Activated T-cell treated with anti-CD3 and anti-CD28 coated beads for 48 hours (primary cell): ENCODE measurements at regions not wholly inside any gene's neighbourhood (a gene's known extent, or its start where the extent isn't known, plus 50 kb on each side); places are given as distances from the start of the nearest gene placed in this dataset.
"Not testable (repeated sequence)": the region's sequence is repeated elsewhere in the genome, so short reads cannot be mapped to it uniquely, and the experiment has no call there.

ENCODE experiments used
- DNase-seq: peaks from one replicate; pipeline ENCODE4 v3.0.0-alpha.2; 2020; ENCODE audit warnings: low read depth

DNA sequence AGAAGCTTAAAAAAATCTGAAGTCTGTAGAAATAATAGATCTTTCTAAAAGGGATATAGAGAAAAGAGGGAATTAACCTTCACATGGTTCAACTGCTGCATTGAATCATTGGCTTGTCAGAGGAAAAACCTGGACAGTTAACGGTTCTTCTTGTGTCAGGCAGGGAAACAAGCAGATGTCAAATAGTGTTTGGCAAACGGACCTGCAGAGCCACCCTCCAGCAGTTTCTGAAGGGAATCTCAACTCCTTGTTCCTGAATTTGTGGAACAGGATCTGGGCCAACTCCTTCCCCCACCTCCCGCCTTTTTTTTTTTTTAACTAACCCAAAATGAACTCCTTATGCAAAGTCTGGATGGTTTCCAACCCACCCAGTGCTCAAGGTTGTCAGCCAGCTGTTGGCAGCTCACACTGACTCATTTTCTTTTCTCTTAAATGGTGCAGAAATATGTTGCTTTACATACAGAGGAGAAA, 187.3 kb downstream of the CAND1 start:
- no peak for DNase-seq

DNA sequence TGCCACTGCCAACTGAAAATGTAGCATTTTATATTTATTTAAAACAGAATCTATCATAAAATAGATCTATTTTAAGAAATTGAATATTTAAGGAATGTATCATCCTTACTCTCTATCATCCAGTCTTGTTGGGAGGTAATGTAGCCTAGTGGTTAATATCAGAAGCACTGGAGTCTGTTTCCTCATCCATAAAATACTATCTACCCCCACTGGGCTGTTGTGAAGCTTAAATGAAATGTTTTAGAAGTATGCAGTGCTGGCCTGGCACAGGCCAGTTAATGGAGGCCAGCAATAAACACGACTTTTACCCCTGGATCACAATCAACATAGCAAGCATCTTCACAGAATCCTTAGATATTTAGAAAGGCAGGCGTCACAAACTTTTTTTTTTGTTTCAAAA, 188.0 kb downstream of the CAND1 start:
- no peak for DNase-seq

DNA sequence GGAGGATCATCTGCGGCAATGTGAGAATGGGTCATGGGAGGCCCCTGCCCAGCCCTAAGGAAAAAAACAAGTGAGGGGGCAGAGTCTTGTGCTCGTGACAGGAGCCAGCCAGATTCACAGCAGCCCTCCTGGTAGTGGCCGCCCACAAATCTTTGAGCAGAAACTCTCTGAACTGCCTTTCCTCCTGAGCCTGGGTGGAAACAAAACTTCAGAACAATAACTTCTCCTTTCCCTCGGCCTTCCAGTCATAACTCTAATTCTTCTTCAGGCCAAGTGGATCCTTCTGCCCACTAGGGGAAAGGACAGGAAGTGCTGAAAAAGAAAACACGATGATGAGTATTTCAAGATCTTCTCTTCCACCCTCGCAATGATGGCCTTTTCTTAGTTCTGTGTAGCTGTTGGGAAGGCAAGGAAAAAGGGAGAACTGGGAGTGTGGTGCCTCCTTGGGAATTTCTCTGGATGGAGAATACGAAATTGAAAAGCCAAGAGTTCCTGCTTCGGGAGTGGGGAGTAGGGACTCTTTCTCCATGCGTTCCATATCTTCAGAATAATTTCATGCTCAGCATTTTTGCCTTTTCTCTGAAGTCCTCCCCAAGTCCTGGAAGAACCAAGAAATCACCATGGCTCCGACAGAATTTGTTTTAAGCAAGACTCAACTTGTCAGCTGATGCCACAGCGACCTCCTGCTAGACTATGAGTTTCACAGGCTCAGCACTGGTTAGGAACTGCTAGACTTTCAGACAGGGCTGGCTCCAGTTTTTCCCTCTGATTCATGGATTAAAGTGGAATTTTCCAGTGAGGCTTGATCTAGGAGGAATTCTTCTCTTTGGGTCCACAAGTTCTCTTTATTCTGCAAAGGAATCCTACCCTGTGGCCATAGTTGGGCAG, 188.9 kb downstream of the CAND1 start:
- DNase-seq: no peak

DNA sequence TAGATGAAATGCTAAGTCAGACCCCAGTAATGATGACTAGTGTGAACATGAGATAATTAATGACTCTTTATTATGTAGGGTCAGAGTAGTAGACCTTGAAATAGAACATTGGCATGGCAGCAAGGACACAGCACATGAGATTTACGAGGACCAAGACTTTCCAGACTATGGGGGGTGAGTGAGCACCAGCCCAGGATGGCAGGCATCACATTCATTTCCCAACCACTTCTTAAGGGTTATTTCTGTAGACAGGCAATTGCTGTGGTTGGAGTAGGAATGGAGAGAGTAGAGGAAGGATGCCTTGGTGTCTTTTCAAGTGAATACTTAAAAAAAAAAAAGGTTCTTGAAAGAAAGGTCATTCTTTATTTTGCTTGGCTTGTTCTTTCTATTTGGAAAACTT, 189.4 kb upstream of the DYRK2 start:
- no peak for DNase-seq

DNA sequence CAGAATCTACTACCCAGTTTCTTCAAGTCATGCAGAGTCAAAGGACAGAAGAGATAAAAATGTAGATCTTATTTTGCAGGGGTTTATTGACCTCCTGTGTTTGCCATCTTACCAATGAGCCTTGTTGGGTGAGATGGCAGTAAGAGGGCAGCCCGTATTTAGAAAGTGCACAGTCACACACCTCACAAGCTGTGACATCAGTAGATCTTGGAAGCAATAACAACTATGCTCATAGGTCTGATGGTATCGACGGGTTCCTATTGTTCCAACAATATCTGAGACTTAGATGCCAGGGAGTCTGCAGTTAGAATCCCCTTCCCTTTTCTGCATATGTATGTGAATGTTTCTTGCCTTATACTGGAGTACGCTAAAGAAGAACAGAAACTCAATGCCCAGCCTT, 189.0 kb upstream of the DYRK2 start:
- no peak for DNase-seq

DNA sequence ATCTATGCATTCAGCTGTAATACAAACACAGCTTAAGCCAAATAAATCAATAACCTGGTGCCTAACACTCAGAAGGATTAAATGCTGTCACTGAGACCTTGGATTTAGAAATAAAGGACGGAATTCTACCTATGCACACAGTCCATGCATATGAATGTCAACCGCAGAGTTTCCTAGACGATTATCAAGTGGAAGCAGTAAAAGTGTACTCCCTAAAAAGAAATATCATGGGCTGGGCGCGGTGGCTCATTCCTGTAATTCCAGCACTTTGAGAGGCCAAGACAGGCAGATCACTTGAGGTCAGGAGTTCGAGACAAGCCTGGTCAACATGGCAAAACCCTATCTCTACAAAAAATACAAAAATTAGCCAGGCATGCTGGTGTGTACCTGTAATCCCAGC, 188.2 kb upstream of the DYRK2 start:
- no peak for DNase-seq

DNA sequence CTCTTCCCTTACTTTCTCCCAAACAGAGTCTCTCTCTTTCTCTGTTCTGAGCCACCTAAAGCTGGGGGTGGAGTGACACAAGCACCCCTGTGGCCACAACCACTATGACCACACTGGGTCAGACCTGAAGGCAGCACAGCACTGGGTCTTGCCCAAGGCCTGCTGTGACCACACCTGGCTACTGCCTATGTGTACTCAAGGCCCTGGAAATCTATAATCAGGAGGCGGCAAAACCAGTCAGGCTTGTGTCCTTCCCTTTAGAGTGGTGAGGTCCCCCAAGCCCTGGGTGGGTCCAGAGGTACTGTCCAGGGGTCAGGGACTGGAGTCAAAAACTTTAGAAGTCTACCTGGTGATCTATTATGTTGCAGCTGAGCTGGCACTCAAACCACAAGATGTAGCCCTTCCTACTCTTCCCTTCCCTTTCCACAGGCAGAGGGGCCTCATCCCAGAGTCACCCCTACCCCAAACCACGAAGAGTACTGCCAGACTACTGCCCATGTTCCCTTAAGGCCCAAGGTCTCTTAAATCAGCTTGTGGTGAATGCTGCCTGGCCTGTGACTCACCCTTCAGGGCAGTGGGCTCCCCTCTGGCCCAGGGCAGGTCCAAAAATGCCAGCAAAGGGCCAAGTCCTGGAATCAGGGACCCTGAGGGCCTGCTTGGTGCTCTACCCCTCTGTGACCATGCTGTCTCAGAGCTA, 179.8 kb upstream of the DYRK2 start:
- DNase-seq: no peak

DNA sequence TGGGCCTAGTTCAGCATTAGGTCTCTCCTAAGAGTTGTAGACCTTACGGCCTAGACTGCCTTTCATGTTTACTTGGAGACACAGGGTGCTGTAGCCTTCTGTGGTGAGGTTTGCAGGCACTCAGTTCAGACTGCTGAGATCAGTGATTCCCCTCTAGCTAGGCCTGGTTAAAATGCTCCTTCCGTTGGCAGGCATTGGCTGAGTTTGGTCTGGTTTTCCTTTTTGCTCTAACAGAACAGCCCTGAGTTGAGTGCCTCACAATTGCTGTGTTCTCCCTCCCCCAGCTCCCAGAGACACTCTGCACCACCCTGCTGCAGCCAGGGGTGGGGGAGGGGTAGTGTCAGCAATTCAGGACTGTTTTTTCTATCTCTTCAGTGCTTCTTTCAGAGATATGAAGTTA, 178.9 kb upstream of the DYRK2 start:
- no peak for DNase-seq

DNA sequence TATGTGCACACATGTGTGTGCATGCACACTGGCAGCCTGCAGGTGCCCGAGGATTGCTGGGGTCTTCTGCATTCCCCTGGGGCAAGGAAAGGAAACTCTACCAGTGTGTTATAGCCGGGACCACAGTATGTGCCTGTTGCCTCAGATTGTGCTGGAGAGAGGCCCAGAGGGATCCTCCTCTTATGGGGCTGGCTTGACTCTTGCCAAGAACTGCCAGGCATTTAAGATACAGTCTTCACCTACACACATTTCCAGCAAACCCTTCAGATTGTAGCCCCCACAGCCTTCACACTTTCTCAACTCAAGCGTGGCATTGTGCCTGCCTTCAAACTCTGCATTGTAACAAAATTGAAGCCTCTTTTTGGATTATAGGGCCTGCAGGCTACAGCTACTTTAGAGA, 176.7 kb upstream of the DYRK2 start:
- no peak for DNase-seq

DNA sequence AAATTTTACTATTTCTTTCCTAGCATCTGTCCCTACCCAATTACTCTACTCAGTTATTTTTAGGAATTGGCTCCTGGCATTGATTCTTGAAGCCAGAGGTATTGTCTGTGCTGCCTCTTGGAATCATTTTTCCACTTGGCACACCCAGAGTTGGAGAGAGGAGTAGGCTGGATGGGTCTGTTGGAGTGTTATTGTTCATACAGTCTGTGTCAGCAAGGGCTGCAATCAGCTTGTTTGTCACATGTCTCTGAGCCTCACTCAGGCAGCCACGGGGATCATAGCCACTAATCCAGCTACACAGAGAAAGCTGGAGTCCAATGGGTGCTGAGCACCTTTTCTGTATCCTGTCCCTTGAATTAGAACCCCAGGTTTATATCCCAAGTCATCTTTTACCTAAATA, 176.0 kb upstream of the DYRK2 start:
- no peak for DNase-seq

DNA sequence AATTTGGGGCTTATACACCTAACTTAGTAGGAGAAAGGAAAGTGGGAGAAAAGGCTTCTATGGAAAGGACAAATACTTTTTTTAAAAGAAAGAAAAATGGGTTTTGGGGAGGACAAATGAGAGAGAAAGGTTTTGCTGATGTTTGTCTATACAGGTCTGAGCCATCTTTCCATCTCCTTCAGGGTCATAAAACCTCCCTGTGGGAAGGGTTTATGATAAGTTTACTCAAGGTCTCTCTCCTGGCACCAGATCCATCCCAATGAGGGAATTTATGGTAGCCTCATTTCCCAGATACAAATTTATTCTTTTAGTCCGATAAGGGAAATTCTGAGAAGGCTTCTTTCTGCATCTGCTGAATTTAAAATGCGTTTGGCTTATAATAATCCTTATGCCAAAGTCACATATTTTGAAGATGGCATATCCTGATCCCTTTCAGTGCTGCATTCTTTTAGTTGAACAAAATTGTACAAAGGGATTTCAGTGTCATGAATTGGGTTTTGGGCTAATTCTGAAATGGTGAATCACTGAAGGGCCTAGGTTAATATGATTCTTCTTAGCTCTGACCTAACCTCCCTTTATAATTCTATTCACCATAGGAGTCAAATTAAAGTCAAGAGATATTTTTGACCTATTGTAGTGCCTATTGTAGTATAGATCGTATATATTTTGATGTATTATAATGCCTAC, 173.5 kb upstream of the DYRK2 start:
- DNase-seq: no peak

DNA sequence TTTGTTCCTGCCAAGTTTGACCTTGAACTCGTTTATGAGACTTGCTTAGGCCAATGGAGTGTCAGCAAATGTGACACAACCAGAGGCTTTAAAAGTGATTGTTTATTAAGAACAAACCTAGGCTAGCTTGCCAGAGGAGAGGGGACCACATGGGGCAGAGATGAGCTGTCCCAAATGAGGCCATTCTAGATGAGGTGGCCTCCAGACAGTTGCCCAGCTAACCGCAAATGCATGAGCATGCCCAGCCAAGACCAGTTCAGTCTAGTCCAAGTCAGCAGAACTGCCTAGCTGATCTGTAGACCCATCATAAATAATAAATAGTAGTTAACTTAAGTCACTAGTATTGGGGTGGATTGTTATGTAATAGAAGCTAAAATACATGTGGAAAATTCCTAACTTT, 172.8 kb upstream of the DYRK2 start:
- no peak for DNase-seq

DNA sequence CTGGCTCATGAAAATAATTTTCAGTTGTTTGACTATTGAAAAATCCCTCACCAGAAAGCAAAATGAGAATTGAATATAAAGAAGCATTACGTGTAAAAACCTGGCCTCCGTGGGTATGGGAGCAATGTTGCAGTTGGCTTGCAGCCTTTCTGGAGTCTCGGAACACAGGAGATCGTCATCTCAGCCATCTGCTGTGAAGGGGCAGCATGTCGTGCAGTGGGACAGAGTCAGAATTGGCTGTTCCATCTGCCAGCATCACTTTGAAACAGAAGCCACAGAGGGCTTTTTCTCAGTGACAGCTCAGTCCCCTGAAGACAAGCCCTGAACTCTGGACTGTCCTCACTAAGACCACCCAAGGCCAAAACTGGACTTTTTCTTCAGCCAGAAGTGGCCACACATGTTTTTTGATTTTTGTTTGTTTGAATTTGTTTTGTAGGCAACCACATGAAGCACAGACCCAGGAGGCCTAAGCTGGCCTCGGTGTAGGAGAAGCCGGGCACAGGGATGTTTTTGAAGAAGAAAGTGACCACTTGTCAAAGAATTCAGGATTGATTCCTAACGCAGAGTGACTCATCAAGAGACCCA, 170.8 kb upstream of the DYRK2 start:
- no peak for DNase-seq

DNA sequence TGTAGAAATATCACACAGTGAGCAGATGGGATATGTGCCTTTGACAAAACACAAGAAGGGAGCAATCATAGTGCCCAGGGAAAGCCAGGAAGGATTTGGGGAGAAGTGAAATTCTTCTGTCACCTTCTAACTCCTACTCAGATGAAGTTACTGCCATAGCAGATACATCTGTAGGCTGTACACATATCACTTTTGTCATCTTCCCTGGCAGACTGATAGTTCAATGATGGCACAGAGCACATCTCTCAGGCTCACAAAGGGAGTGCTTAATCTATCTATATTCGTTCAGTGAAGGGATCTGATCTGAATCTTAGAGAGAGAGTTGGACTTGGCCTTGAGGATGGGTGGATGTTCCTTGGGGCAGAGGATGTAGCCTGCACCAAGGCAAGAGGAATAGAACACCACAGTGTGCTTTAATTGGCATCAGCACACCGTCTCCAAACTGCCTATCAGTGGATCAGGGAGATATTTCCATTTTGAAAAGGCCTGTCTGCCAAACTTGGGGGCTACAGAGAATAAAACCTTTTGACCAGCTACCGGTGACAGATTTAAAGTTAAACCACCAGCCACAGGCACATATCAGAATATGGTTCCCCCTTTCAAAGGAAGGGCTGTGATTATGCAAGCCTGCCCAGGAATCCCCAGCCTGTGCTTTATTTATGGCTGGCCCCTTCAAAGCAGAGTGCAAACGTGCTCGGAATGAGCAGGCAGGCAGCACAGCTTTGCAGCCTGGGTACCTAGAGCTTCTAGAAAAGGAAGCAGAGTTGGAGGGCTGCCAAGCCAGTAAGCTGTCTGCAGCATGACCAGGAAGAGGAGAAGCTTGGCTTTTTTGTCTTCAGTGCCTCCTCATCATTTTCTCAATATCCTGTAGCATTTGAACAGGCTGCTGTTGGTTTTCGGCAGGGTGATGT, 165.5 kb upstream of the DYRK2 start:
- DNase-seq: peak; percentile 21

DNA sequence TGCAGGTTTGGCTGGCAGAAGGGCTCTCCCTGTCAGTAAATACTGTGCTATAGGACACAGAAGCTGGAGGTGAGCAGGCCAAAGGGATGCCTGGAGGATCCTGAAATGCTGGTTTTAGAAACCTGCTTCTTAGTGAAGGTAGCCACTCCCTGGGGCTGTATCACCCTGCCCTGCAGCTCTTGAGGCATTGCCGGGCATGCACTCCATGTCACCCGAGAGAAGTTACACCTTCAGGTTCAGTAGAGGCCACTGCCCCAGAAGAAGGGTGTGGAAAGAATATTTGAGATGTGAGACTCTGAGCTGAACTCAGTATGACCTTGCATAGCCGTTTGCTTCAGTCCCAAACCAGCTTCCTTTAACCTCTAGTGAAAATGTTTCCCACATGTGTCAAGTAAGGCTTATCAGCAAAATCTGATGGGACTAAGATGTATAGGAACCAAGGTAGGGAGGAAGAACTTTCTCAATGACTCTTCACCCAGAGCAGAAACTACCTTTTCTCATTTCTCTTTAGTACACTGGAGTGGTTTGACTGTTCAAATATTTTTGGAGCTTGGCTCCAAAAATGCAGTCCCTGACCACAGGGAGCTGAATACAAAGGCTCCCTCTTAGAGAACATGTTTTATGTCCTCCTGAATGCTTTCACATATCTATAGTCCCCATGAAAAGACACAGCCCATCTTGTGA, 164.5 kb upstream of the DYRK2 start:
- DNase-seq: no peak

DNA sequence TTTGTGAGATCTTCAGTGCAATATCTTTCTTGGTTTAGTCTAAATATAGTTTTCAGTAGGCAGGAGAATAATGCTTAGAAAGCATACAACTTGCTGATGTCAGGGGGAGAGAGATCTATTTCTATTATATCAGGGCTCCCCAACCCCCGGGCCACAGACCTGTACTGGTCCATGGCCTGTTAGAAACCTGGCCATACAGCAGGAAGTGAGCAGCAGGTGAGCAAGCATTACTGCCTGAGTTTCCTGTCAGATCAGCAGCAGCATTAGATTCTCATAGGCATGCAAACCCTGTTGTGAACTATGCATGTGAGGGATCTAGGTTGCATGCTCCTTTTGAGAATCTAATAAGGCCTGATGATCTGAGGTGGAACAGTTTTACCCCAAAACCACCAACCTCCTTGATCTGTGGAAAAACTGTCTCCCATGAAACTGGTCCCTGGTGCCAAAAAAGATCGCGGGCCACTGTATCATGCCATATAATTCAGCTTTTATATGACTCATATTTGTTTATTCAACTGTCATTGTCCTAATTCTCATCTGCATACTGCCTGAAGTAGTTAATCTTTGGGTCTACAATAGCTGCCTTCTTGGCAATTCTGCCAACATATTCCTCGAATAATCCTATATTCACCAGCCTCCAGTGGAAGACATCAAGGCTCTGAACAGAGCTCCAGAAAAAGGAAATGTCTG, 163.6 kb upstream of the DYRK2 start:
- DNase-seq: no peak

DNA sequence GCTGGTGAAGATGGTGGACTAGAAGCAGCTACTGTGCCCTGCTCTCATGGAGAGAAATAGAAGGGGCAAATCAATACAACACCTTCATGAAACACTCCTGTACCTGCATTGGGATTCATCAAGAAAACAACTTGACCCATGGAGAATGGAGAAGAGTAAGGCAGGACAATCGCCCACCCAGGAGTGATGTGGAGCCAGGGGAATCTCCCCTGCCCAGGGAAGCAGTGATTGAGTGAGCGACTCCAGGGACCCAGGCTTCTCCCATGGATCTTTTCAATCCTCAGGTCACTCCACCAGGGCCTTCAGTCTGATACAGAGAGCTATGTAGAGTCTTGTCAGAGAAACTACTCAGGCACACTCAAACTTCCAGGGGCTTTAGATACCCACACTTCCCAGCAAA, 161.9 kb upstream of the DYRK2 start:
- no peak for DNase-seq

DNA sequence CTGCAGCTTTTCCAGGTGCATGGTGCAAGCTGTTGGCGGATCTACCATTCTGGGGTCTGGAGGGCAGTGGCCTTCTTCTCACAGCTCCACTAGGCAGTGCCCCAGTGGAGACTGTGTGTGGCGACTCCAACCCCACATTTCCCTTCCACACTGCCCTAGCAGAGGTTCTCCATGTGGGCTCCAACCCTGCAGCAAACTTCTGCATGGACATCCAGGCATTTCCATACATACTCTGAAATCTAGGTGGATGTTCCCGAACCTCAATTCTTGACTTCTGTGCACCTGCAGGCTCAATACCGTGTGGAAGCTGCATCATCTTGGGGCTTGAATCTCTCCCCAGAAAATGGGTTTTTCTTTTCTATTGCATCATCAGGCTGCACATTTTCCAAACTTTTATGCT, 160.2 kb upstream of the DYRK2 start:
- not testable (repeated sequence) for DNase-seq

DNA sequence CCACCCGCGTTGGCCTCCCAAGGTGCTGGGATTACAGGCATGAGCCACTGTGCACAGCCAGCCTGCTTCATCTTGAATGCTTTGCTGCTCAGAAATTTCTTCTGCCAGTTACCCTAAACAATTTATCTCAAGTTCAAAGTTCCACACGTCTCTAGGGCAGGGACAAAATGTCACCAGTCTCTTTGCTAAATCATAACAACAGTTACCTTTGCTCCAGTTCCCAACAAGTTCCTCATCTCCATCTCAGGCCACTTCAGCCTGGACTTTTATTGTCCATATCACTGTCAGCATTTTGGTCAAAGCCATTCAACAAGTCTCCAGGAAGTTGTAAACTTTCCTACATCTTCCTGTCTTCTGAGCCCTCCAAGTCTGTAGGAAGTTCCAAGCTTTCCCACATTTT, 159.5 kb upstream of the DYRK2 start:
- no peak for DNase-seq

DNA sequence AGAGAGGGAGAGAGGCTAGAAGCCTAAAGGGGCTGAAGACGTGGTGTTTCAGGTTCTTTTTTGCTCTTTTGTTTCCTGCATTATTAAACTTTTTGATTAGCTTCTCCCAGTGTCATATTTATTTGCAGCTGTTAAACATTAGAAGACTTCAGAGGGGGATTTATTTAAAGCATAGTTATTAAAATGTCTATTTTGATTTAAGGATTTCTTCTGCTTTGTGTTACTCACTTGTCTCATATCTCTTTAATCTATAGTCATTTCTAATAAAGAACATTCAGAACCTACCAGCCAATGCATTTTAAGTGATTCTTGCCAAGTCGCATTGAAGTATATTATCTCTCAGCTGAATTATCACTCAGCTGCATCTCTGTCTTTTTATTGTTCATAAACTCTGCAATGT, 152.0 kb upstream of the DYRK2 start:
- no peak for DNase-seq
